SK-N-SH (cell line): ENCODE measurements at regions not wholly inside any gene's neighbourhood (a gene's known extent, or its start where the extent isn't known, plus 50 kb on each side); places are given as distances from the start of the nearest gene placed in this dataset.

Experiments
- CTCF ChIP-seq: fragments of 200-600 bp; sonication (generic); IDR thresholded peaks from 2 replicates; pipeline ENCODE4 v1.6.1; 2017; ENCODE audit warnings: antibody characterized with exemption, mild to moderate bottlenecking, moderate library complexity
- EP300 ChIP-seq, 2 experiments: IDR thresholded peaks; 2 replicates each; pipeline versions ENCODE4 v1.4.0 to v1.6.1; 2012; ENCODE audit warnings: borderline replicate concordance in 1 of 2, low read depth in 1 of 2, low read length in 1 of 2
- EZH2phosphoT487 ChIP-seq: fragments of 200-600 bp; sonication (generic); IDR thresholded peaks from 2 replicates; pipeline ENCODE4 v1.6.1; 2017; ENCODE audit warnings: low read depth, mixed run types, mild to moderate bottlenecking, antibody characterized with exemption, moderate library complexity, borderline replicate concordance
- GABPA ChIP-seq: IDR thresholded peaks from 2 replicates; pipeline ENCODE4 v1.4.0; 2012; ENCODE audit warnings: low read depth, mild to moderate bottlenecking
- GATA2 ChIP-seq: sonication (generic); formaldehyde crosslinking; IDR thresholded peaks from 2 replicates; pipeline ENCODE4 v1.5.0; 2020; ENCODE audit warnings: mild to moderate bottlenecking, missing genetic modification reagents
- JUND ChIP-seq: IDR thresholded peaks from 2 replicates; pipeline ENCODE4 v1.4.0; 2012
- MXI1 ChIP-seq: IDR thresholded peaks from 2 replicates; pipeline ENCODE4 v1.6.1; 2012; ENCODE audit warnings: mild to moderate bottlenecking, low read depth, low read length, improper control_type of control experiment
- PBX3 ChIP-seq: IDR thresholded peaks from 2 replicates; pipeline ENCODE4; 2012
- POLR2AphosphoS5 ChIP-seq: IDR thresholded peaks from 2 replicates; pipeline ENCODE4 v1.6.1; 2012; ENCODE audit warnings: low read depth, low read length
- RCOR1 ChIP-seq: fragments of 150-350 bp; IDR thresholded peaks from 2 replicates; pipeline ENCODE4 v1.6.1; 2017; ENCODE audit warnings: antibody characterized with exemption, low read length
- RFX5 ChIP-seq: IDR thresholded peaks from 2 replicates; pipeline ENCODE4 v1.6.1; 2012; ENCODE audit warnings: mild to moderate bottlenecking, improper control_type of control experiment, low read length
- SMC3 ChIP-seq: IDR thresholded peaks from 2 replicates; pipeline ENCODE4 v1.6.1; 2012; ENCODE audit warnings: low read depth, low read length, improper control_type of control experiment
- TAF1 ChIP-seq: IDR thresholded peaks from 2 replicates; pipeline ENCODE4 v1.6.1; 2012; ENCODE audit warnings: low read depth, mild to moderate bottlenecking, low read length, moderate library complexity, borderline replicate concordance
- USF2 ChIP-seq: fragments of 150-350 bp; IDR thresholded peaks from 2 replicates; pipeline ENCODE4 v1.6.1; 2017; ENCODE audit warnings: antibody characterized with exemption, low read length, low read depth, borderline replicate concordance

- TF ChIP-seq PBX3 (no peak), SMC3 (no peak), CTCF (no peak), EP300 (IDR thresholded peaks at IDR 0.05; ENCODE audit: borderline replicate concordance in 1 of 2, low read depth in 1 of 2, low read length in 1 of 2) (no peak), GABPA (no peak), RFX5 (no peak), GATA2 (no peak), USF2 (no peak), EZH2phosphoT487 (no peak), MXI1 (no peak), POLR2AphosphoS5 (no peak), JUND (no peak), RCOR1 (no peak), TAF1 (no peak)
Measured at GRCh38 chr21:26637201-26637745, 64.2 kb upstream of the CYYR1 start.
